ENCODE measurements at regions not wholly inside any gene's neighbourhood (a gene's known extent, or its start where the extent isn't known, plus 50 kb on each side); places are given as distances from the start of the nearest gene placed in this dataset.

GRCh38 chr7:113731571-113731970 lies 187.2 kb downstream of the PPP1R3A start:
- Histone ChIP-seq H3K9me3 (no peaks in the 10 kb centered on the region), H3K4me3 (no peak overlapping the region), H3K4me1 (no peaks in the 10 kb centered on the region), H3K27ac (no peak overlapping the region), H3K27me3 (no peaks in the 10 kb centered on the region), H3K36me3 (no peaks in the 10 kb centered on the region)
- no peak for TF ChIP-seq EP300 (IDR thresholded peaks at IDR 0.05)
- DNase-seq (ENCODE audit: low spot score in 2 of 2), result no peak
- 31% methylated on average over 3 of the region's 3 CpGs for WGBS

GRCh38 chr7:113730309-113730955 lies 188.4 kb downstream of the PPP1R3A start:
- no peaks in the 10 kb centered on the region for H3K27me3 ChIP-seq
- no peaks in the 10 kb centered on the region for H3K9me3 ChIP-seq
- TF ChIP-seq EP300 (IDR thresholded peaks at IDR 0.05) (no peak), POLR2A (IDR thresholded peaks at IDR 0.05) (no peak), POLR2AphosphoS5 (IDR thresholded peaks at IDR 0.05) (no peak)
- no peak overlapping the region for H3K4me3 ChIP-seq
- no peaks in the 10 kb centered on the region for H3K4me1 ChIP-seq
- no peak overlapping the region for H3K27ac ChIP-seq
- H3K36me3 ChIP-seq, result no peaks in the 10 kb centered on the region
- DNase-seq (ENCODE audit: low spot score in 2 of 2), result no peak
- WGBS, result 53% methylated on average over 1 of the region's 1 CpG

GRCh38 chr7:113727486-113727885 lies 191.3 kb downstream of the PPP1R3A start:
- H3K27ac ChIP-seq, result no peak overlapping the region
- no peaks in the 10 kb centered on the region for H3K36me3 ChIP-seq
- no peak for TF ChIP-seq EP300 (IDR thresholded peaks at IDR 0.05)
- no peak for TF ChIP-seq POLR2AphosphoS5 (IDR thresholded peaks at IDR 0.05)
- DNase-seq (ENCODE audit: low spot score in 2 of 2), result no peak
- H3K4me3 ChIP-seq, result no peak overlapping the region
- WGBS, result 78% methylated on average over 3 of the region's 3 CpGs
- H3K4me1 ChIP-seq, result no peaks in the 10 kb centered on the region
- H3K27me3 ChIP-seq, result no peaks in the 10 kb centered on the region
- no peaks in the 10 kb centered on the region for H3K9me3 ChIP-seq

- TF ChIP-seq POLR2AphosphoS5 (IDR thresholded peaks at IDR 0.05) (no peak), EP300 (IDR thresholded peaks at IDR 0.05) (no peak), POLR2A (IDR thresholded peaks at IDR 0.05) (no peak), CTCF (IDR thresholded peaks at IDR 0.05) (no peak)
- H3K4me3 ChIP-seq, result no peak overlapping the region
- H3K9me3 ChIP-seq, result no peaks in the 10 kb centered on the region
- WGBS, result 83% methylated on average over 2 of the region's 2 CpGs
- H3K27me3 ChIP-seq, result no peaks in the 10 kb centered on the region
- no peak overlapping the region for H3K27ac ChIP-seq
- H3K36me3 ChIP-seq, result no peaks in the 10 kb centered on the region
- no peak for DNase-seq (ENCODE audit: low spot score in 2 of 2)
- H3K4me1 ChIP-seq, result no peaks in the 10 kb centered on the region
Observed at GRCh38 chr7:113722006-113722405, 196.8 kb downstream of the PPP1R3A start.

- DNase-seq (ENCODE audit: low spot score in 2 of 2), result no peak
- TF ChIP-seq POLR2AphosphoS5 (IDR thresholded peaks at IDR 0.05), result no peak
- TF ChIP-seq POLR2A (IDR thresholded peaks at IDR 0.05), result no peak
- no peak for TF ChIP-seq EP300 (IDR thresholded peaks at IDR 0.05)
- no peak for TF ChIP-seq CTCF (IDR thresholded peaks at IDR 0.05)
- Histone ChIP-seq H3K9me3 (no peaks in the 10 kb centered on the region), H3K27ac (no peak overlapping the region), H3K27me3 (no peaks in the 10 kb centered on the region), H3K36me3 (no peaks in the 10 kb centered on the region), H3K4me1 (no peaks in the 10 kb centered on the region), H3K4me3 (no peak overlapping the region)
- 79% methylated on average over 1 of the region's 1 CpG for WGBS
Observed at GRCh38 chr7:113717739-113718138, 201.1 kb downstream of the PPP1R3A start.

GRCh38 chr7:113715981-113716856 lies 202.6 kb downstream of the PPP1R3A start:
- no peak for TF ChIP-seq POLR2A (IDR thresholded peaks at IDR 0.05)
- no peak for TF ChIP-seq EP300 (IDR thresholded peaks at IDR 0.05)
- no peak for TF ChIP-seq POLR2AphosphoS5 (IDR thresholded peaks at IDR 0.05)
- no peak for TF ChIP-seq CTCF (IDR thresholded peaks at IDR 0.05)
- Histone ChIP-seq H3K36me3 (no peaks in the 10 kb centered on the region), H3K4me1 (no peaks in the 10 kb centered on the region), H3K4me3 (no peak overlapping the region), H3K27me3 (no peaks in the 10 kb centered on the region), H3K9me3 (no peaks in the 10 kb centered on the region), H3K27ac (no peak overlapping the region)
- no peak for DNase-seq (ENCODE audit: low spot score in 2 of 2)
- 36% methylated on average over 8 of the region's 8 CpGs for WGBS

Measured in suprapubic skin (tissue), 4 donors.